Loucy (cell line): ENCODE measurements at regions not wholly inside any gene's neighbourhood (a gene's known extent, or its start where the extent isn't known, plus 50 kb on each side); places are given as distances from the start of the nearest gene placed in this dataset.

Experiments used
- CTCF ChIP-seq: fragments of 200-600 bp; sonication (generic); conservative IDR thresholded peaks from 2 replicates; pipeline ENCODE4 v1.5.1; 2014; ENCODE audit warnings: mild to moderate bottlenecking, antibody characterized with exemption, low read length
- EZH2phosphoT487 ChIP-seq: fragments of 200-600 bp; IDR thresholded peaks from 2 replicates; pipeline ENCODE4 v1.6.1; 2018; ENCODE audit warnings: antibody characterized with exemption, mild to moderate bottlenecking, moderate library complexity, borderline replicate concordance

DNA sequence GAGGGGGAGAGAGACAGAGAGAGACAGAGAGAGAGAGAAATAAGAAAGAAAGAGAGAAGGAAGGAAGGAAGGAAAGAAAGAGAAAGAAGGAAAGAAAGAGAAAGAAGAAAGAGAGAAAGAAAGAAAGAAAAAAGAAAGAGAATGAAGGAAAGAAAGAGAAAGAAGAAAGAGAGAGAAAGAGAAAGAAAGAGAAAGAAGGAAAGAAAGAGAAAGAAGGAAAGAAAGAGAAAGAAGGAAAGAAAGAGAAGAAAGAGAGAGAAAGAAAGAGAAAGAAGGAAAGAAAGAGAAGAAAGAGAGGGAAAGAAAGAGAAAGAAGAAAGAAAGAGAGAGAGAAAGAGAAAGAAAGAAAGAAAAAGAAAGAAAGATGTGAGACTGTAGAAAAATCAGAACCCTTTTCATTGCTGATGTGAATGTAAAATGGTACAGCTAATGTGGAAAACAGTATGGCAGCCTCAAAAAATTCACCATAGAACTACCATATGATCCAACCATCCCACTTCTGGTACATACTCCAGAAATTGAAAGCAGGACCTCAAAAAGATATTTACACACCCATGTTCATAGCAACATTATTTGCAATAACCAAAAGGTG lies 203.4 kb upstream of the POU3F3 start:
- TF ChIP-seq CTCF (no peak), EZH2phosphoT487 (no peak)
